Keratinocyte (primary cell): ENCODE measurements at regions not wholly inside any gene's neighbourhood (a gene's known extent, or its start where the extent isn't known, plus 50 kb on each side); places are given as distances from the start of the nearest gene placed in this dataset.

Source experiments
- DNase-seq: peaks from one replicate; pipeline ENCODE4 v3.0.0-alpha.2; 2011; ENCODE audit warnings: low read depth, missing footprints, low spot score
- FAIRE-seq: peaks from 2 replicates; lab custom pipeline; 2011; peaks lifted over from hg19 to GRCh38; lab: Jason Lieb, UNC
- H2AFZ ChIP-seq: 2 replicates; pipeline ENCODE4 v1.6.0; 2012; ENCODE audit warnings: low read length, control low read depth, inconsistent platforms; ENCODE audit not compliant: control insufficient read depth
- H3K27ac ChIP-seq: 2 replicates; pipeline ENCODE4 v1.5.1; 2011; ENCODE audit warnings: low read length; ENCODE audit not compliant: control insufficient read depth, insufficient read depth
- H3K27me3 ChIP-seq: 3 replicates; pipeline ENCODE4 v1.6.0; 2011; ENCODE audit warnings: low read length; ENCODE audit not compliant: control insufficient read depth, insufficient read depth; ENCODE audit errors: extremely low read depth
- H3K36me3 ChIP-seq, 2 experiments: 2 replicates in 1 of 2; 3 replicates in 1 of 2; pipeline ENCODE4 v1.5.1; 2011; ENCODE audit warnings: low read length in 2 of 2, mild to moderate bottlenecking in 1 of 2; ENCODE audit not compliant: control insufficient read depth in 2 of 2, insufficient read depth in 2 of 2; ENCODE audit errors: extremely low read depth in 1 of 2
- H3K4me1 ChIP-seq: 3 replicates; pipeline ENCODE4 v1.5.1; 2011; ENCODE audit warnings: low read length; ENCODE audit not compliant: control insufficient read depth, insufficient read depth; ENCODE audit errors: extremely low read depth
- H3K4me2 ChIP-seq: 3 replicates; pipeline ENCODE4 v1.6.0; 2011; ENCODE audit warnings: low read depth, low read length; ENCODE audit not compliant: control insufficient read depth, insufficient read depth; ENCODE audit errors: extremely low read depth
- H3K4me3 ChIP-seq, 3 experiments: fragments of 200-600 bp in 1 of 3; sonication (generic) in 1 of 3; 2 replicates in 2 of 3; 3 replicates in 1 of 3; pipeline ENCODE4 v1.5.1; 2011 to 2016; ENCODE audit warnings: low read length in 3 of 3, mild to moderate bottlenecking in 3 of 3, control low read depth in 2 of 3, inconsistent platforms in 1 of 3, low read depth in 1 of 3, mixed read lengths in 1 of 3, mixed run types in 1 of 3, moderate library complexity in 1 of 3; ENCODE audit not compliant: control insufficient read depth in 2 of 3, insufficient read depth in 2 of 3; ENCODE audit errors: extremely low read depth in 1 of 3
- H3K79me2 ChIP-seq: 2 replicates; pipeline ENCODE4 v1.6.0; 2012; ENCODE audit warnings: low read length; ENCODE audit not compliant: control insufficient read depth, insufficient read depth
- H3K9ac ChIP-seq: 3 replicates; pipeline ENCODE4 v1.6.0; 2011; ENCODE audit warnings: low read length; ENCODE audit not compliant: control insufficient read depth, insufficient read depth; ENCODE audit errors: extremely low read depth
- H3K9me1 ChIP-seq: 3 replicates; pipeline ENCODE4 v1.6.0; 2011; ENCODE audit warnings: low read length; ENCODE audit not compliant: control insufficient read depth, insufficient read depth; ENCODE audit errors: extremely low read depth
- H3K9me3 ChIP-seq: 2 replicates; pipeline ENCODE4 v1.5.1; 2012; ENCODE audit warnings: low read depth, low read length; ENCODE audit not compliant: control insufficient read depth
- H4K20me1 ChIP-seq: 3 replicates; pipeline ENCODE4 v1.6.0; 2011; ENCODE audit warnings: low read length; ENCODE audit not compliant: control insufficient read depth, insufficient read depth; ENCODE audit errors: extremely low read depth
- CTCF ChIP-seq, 3 experiments: IDR thresholded peaks in 1 of 3; conservative IDR thresholded peaks in 1 of 3; optimal IDR thresholded peaks in 1 of 3; 2 replicates in 2 of 3; 3 replicates in 1 of 3; pipeline versions ENCODE3 to v1.5.1; 2011; ENCODE audit warnings: low read length in 3 of 3, mild to moderate bottlenecking in 3 of 3, moderate library complexity in 2 of 3, control low read depth in 1 of 3, inconsistent platforms in 1 of 3; ENCODE audit not compliant: insufficient read depth in 2 of 3; ENCODE audit errors: extremely low read depth in 1 of 3
- EZH2 ChIP-seq: IDR thresholded peaks from one replicate; pipeline ENCODE4 v1.6.1; 2012; ENCODE audit warnings: inconsistent platforms, mild to moderate bottlenecking, low read length, moderate library complexity
- dilution Hi-C: fragments of 300-500 bp; cut with MboI; formaldehyde crosslinking; loops from one replicate; pipeline ENCODE4 v1.7.0; 2020; ENCODE audit warnings: low sequenced_read_pairs; ENCODE audit not compliant: extremely low pct_ligation_motif_present

- Histone ChIP-seq H3K4me2 (no peak overlapping the region), H3K27ac (no peak overlapping the region), H4K20me1 (no peaks in the 10 kb centered on the region), H3K79me2 (no peaks in the 10 kb centered on the region), H3K9me1 (no peaks in the 10 kb centered on the region), H3K27me3 (no peaks in the 10 kb centered on the region), H2AFZ (no peak overlapping the region), H3K4me3 (no peak overlapping the region), H3K36me3 (no peaks in the 10 kb centered on the region), H3K4me1 (no peaks in the 10 kb centered on the region), H3K9ac (no peak overlapping the region), H3K9me3 (no peaks in the 10 kb centered on the region)
- TF ChIP-seq CTCF (optimal IDR thresholded peaks at IDR 0.05 in 1 of 3, IDR thresholded peaks at IDR 0.05 in 1 of 3, conservative IDR thresholded peaks at IDR 0.05 in 1 of 3; ENCODE audit: extremely low read depth in 1 of 3, insufficient read depth in 2 of 3, low read length in 3 of 3) (no peak), EZH2 (no peak)
- dilution Hi-C loops, result no loop called here
- DNase-seq (no peak), FAIRE-seq (no peak)
These were observed 556.1 kb downstream of the SI start for GRCh38 chr3:164522073-164522763.

- no peak overlapping the region for H3K9ac ChIP-seq
- no peaks in the 10 kb centered on the region for H3K79me2 ChIP-seq
- H3K9me3 ChIP-seq, result no peaks in the 10 kb centered on the region
- no peak for FAIRE-seq
- H3K9me1 ChIP-seq, result no peaks in the 10 kb centered on the region
- no peak overlapping the region for H2AFZ ChIP-seq
- no peaks in the 10 kb centered on the region for H4K20me1 ChIP-seq
- no peaks in the 10 kb centered on the region for H3K4me1 ChIP-seq
- dilution Hi-C loops, result no loop called here
- H3K27ac ChIP-seq, result no peak overlapping the region
- no peaks in the 10 kb centered on the region for H3K27me3 ChIP-seq
- no peaks in the 10 kb centered on the region for H3K36me3 ChIP-seq
- no peak for DNase-seq
- no peak overlapping the region for H3K4me3 ChIP-seq
- H3K4me2 ChIP-seq, result no peak overlapping the region
- TF ChIP-seq CTCF (optimal IDR thresholded peaks at IDR 0.05 in 1 of 3, IDR thresholded peaks at IDR 0.05 in 1 of 3, conservative IDR thresholded peaks at IDR 0.05 in 1 of 3; ENCODE audit: extremely low read depth in 1 of 3, insufficient read depth in 2 of 3, low read length in 3 of 3) (no peak), EZH2 (no peak)
These were observed 556.7 kb downstream of the SI start for GRCh38 chr3:164521644-164522043.
